Stimulated activated CD4-positive, alpha-beta T cell treated with anti-CD3 and anti-CD28 coated beads, TNF-alpha, amount 100 ng/mL, for 1 hour (primary cell): ENCODE measurements at regions not wholly inside any gene's neighbourhood (a gene's known extent, or its start where the extent isn't known, plus 50 kb on each side); places are given as distances from the start of the nearest gene placed in this dataset.

Experiments used
- DNase-seq, 3 donors: peaks; one replicate each; pipeline ENCODE4 v3.0.0-alpha.2; 2020; ENCODE audit warnings: low read depth in 3 of 3, low spot score in 1 of 3

GRCh38 chr2:196344397-196344796 lies 173.0 kb upstream of the STK17B start:
- no peak for DNase-seq

GRCh38 chr2:196353717-196354116 lies 182.3 kb upstream of the STK17B start:
- DNase-seq = no peak

- no peak for DNase-seq
Measured at GRCh38 chr2:196354186-196354585, 182.8 kb upstream of the STK17B start.

GRCh38 chr2:196356332-196356731 lies 185.0 kb upstream of the STK17B start:
- DNase-seq = no peak

- no peak for DNase-seq
Measured at GRCh38 chr2:196360650-196361049, 189.3 kb upstream of the STK17B start.

GRCh38 chr2:196361606-196362326 lies 190.4 kb upstream of the STK17B start:
- DNase-seq = no peak

- DNase-seq = no peak
Measured at GRCh38 chr2:196362973-196363549, 191.7 kb upstream of the STK17B start.

GRCh38 chr2:196365145-196365544 lies 193.8 kb upstream of the STK17B start:
- no peak for DNase-seq

GRCh38 chr2:196365923-196366322 lies 194.5 kb upstream of the STK17B start:
- DNase-seq = no peak

- no peak for DNase-seq
Measured at GRCh38 chr2:196367633-196368032, 196.3 kb upstream of the STK17B start.

GRCh38 chr2:196368546-196369225 lies 197.3 kb upstream of the STK17B start:
- no peak for DNase-seq

GRCh38 chr2:196369967-196370366 lies 198.6 kb upstream of the STK17B start:
- no peak for DNase-seq

GRCh38 chr2:196370381-196370780 lies 199.0 kb upstream of the STK17B start:
- DNase-seq = no peak

- no peak for DNase-seq
Measured at GRCh38 chr2:196372276-196372809, 201.0 kb upstream of the STK17B start.

- no peak for DNase-seq
Measured at GRCh38 chr2:196372811-196373664, 201.7 kb upstream of the STK17B start.

GRCh38 chr2:196376984-196377877 lies 205.9 kb upstream of the STK17B start:
- DNase-seq = no peak

- no peak for DNase-seq
Measured at GRCh38 chr2:196379600-196379999, 208.2 kb upstream of the STK17B start.

- DNase-seq = no peak
Measured at GRCh38 chr2:196380098-196380497, 208.7 kb upstream of the STK17B start.

GRCh38 chr2:196380575-196380974 lies 209.2 kb upstream of the STK17B start:
- no peak for DNase-seq

- no peak for DNase-seq
Measured at GRCh38 chr2:196381464-196381863, 210.1 kb upstream of the STK17B start.
